ENCODE measurements at regions not wholly inside any gene's neighbourhood (a gene's known extent, or its start where the extent isn't known, plus 50 kb on each side); places are given as distances from the start of the nearest gene placed in this dataset.

DNA sequence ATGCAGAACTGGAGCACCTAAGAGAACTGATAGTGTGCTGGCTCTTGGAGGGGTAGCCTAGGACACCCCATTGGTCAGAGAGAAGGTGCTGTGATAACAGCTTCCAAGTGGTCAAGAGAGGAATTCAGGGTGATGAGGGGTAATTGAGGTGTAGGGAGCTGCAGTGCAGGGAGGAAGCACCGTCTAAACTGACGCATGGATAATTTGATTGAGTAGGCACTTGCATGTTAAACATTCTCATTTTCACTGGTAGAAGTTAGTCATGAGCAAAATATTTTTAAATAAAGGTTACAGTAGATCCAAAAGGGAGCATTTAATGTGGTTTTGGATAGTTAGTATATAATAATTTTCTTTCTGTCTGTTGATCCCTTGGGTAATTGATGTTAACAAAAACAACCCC is 155.1 kb upstream of the TCF4 start:
- Histone ChIP-seq H3K9me3 (ENCODE audit: insufficient read depth, low read length) (no peaks in the 10 kb centered on the region), H3K36me3 (ENCODE audit: low read length) (no peaks in the 10 kb centered on the region), H3K79me2 (ENCODE audit: insufficient read depth, low read length) (no peaks in the 10 kb centered on the region)

DNA sequence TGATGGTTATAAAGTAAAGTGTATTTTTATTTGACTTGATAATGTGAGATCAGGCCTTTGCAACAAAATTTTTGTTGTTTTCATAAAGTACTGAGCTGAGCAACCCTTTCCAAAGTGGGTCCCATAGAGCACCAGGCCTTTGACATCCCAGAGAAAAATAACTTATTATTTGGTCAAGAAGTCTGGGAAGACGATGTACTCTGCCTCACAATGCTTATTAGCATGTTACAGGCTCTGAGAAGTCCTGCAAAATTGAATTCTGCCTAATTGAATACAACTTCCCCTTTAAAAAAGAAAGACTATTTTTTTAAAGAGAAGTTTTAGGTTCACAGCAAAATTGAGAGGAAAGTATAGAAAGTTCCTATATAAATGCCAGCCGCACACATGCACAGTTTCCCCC is 151.5 kb upstream of the TCF4 start:
- Histone ChIP-seq H3K27me3 (ENCODE audit: low read length) (no peaks in the 10 kb centered on the region), H3K9ac (ENCODE audit: low read length) (no peak overlapping the region), H3K27ac (ENCODE audit: low read depth, low read length) (no peak overlapping the region), H3K9me2 (replicated peaks; ENCODE audit: insufficient read depth, low read length) (no peaks in the 10 kb centered on the region), H3K9me3 (ENCODE audit: insufficient read depth, low read length) (no peaks in the 10 kb centered on the region), H3K36me3 (ENCODE audit: low read length) (no peaks in the 10 kb centered on the region), H3K79me2 (ENCODE audit: insufficient read depth, low read length) (no peaks in the 10 kb centered on the region), H3F3A (ENCODE audit: insufficient read depth) (no peaks in the 10 kb centered on the region), H3K4me3 (ENCODE audit: insufficient read depth, low read length, poor library complexity, severe bottlenecking) (no peak overlapping the region), H2AFZ (ENCODE audit: low read depth, low read length, severe bottlenecking) (no peak overlapping the region), H3K4me2 (ENCODE audit: low read depth, low read length, poor library complexity, severe bottlenecking) (no peak overlapping the region), H4K20me1 (ENCODE audit: low read depth, low read length) (no peaks in the 10 kb centered on the region)
- TF ChIP-seq, protein P1, sequence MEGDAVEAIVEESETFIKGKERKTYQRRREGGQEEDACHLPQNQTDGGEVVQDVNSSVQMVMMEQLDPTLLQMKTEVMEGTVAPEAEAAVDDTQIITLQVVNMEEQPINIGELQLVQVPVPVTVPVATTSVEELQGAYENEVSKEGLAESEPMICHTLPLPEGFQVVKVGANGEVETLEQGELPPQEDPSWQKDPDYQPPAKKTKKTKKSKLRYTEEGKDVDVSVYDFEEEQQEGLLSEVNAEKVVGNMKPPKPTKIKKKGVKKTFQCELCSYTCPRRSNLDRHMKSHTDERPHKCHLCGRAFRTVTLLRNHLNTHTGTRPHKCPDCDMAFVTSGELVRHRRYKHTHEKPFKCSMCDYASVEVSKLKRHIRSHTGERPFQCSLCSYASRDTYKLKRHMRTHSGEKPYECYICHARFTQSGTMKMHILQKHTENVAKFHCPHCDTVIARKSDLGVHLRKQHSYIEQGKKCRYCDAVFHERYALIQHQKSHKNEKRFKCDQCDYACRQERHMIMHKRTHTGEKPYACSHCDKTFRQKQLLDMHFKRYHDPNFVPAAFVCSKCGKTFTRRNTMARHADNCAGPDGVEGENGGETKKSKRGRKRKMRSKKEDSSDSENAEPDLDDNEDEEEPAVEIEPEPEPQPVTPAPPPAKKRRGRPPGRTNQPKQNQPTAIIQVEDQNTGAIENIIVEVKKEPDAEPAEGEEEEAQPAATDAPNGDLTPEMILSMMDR (IDR thresholded peaks at IDR 0.05; ENCODE audit: insufficient read depth, low read length, poor library complexity, severe bottlenecking) = no peak
- TF ChIP-seq EZH2phosphoT487 (conservative IDR thresholded peaks at IDR 0.05; ENCODE audit: low read length) = no peak

More for the DNA sequence above, 155.1 kb upstream of the TCF4 start:
- TF ChIP-seq EZH2phosphoT487 (conservative IDR thresholded peaks at IDR 0.05; ENCODE audit: low read length) = no peak
- TF ChIP-seq, protein P1 (IDR thresholded peaks at IDR 0.05; ENCODE audit: insufficient read depth, low read length, poor library complexity, severe bottlenecking) = no peak
- H4K20me1 ChIP-seq (ENCODE audit: low read depth, low read length) = no peaks in the 10 kb centered on the region
- no peaks in the 10 kb centered on the region for H3K27me3 ChIP-seq (ENCODE audit: low read length)
- no peak overlapping the region for H3K9ac ChIP-seq (ENCODE audit: low read length)
- no peak overlapping the region for H3K4me3 ChIP-seq (ENCODE audit: insufficient read depth, low read length, poor library complexity, severe bottlenecking)
- H3K4me2 ChIP-seq (ENCODE audit: low read depth, low read length, poor library complexity, severe bottlenecking) = no peak overlapping the region
- no peak overlapping the region for H3K27ac ChIP-seq (ENCODE audit: low read depth, low read length)
- H2AFZ ChIP-seq (ENCODE audit: low read depth, low read length, severe bottlenecking) = no peak overlapping the region
- no peaks in the 10 kb centered on the region for H3K9me2 ChIP-seq (replicated peaks; ENCODE audit: insufficient read depth, low read length)
- H3F3A ChIP-seq (ENCODE audit: insufficient read depth) = no peaks in the 10 kb centered on the region

DNA sequence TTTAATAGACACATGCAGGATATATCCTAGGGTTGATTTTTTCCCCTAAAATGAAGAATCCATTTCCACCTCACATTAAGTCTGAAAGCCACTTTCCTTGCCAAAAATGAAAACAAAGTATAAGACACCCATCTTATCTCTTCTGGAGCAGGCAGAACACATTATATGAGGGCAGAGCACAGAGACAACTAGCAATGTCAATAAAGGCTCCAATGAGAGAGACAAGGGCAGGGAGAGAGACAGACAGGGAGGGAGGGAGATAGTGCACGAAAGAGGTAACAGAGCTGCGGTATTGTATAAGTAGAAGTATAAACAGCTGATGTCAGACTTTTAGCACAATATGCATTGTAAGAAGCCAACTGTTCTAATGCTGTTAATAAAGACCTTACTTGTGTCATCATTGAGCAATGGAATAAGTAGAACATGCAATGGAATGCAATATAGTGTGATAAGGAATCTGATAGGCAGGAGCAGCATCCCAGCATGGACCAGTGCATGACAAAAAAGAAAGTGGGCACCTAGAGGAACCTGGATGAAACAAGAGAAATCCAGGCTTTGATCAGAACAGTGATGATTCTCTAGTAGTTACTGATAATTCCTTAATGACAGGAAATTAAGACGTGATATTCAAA is 150.6 kb upstream of the TCF4 start:
- Histone ChIP-seq H3K4me2 (ENCODE audit: low read depth, low read length, poor library complexity, severe bottlenecking) (no peak overlapping the region), H2AFZ (ENCODE audit: low read depth, low read length, severe bottlenecking) (no peak overlapping the region), H3K4me3 (ENCODE audit: insufficient read depth, low read length, poor library complexity, severe bottlenecking) (no peak overlapping the region), H4K20me1 (ENCODE audit: low read depth, low read length) (no peaks in the 10 kb centered on the region), H3K9ac (ENCODE audit: low read length) (no peak overlapping the region), H3K79me2 (ENCODE audit: insufficient read depth, low read length) (no peaks in the 10 kb centered on the region), H3K36me3 (ENCODE audit: low read length) (no peaks in the 10 kb centered on the region), H3K27me3 (ENCODE audit: low read length) (no peaks in the 10 kb centered on the region), H3K9me2 (replicated peaks; ENCODE audit: insufficient read depth, low read length) (no peaks in the 10 kb centered on the region), H3K27ac (ENCODE audit: low read depth, low read length) (no peak overlapping the region), H3F3A (ENCODE audit: insufficient read depth) (no peaks in the 10 kb centered on the region), H3K9me3 (ENCODE audit: insufficient read depth, low read length) (no peaks in the 10 kb centered on the region)
- TF ChIP-seq EZH2phosphoT487 (conservative IDR thresholded peaks at IDR 0.05; ENCODE audit: low read length) = no peak
- TF ChIP-seq, protein P1 (IDR thresholded peaks at IDR 0.05; ENCODE audit: insufficient read depth, low read length, poor library complexity, severe bottlenecking) = no peak

Data from SU-DHL-6 (cell line).